ENCODE measurements at regions not wholly inside any gene's neighbourhood (a gene's known extent, or its start where the extent isn't known, plus 50 kb on each side); places are given as distances from the start of the nearest gene placed in this dataset.

GRCh38 chr15:47362118-47362905, 355.0 kb upstream of the SEMA6D start:
- dilution Hi-C loops (cut with HindIII; ENCODE audit: low sequenced_read_pairs, unreplicated experiment): no loop called here
- H4K20me1 ChIP-seq (ENCODE audit: insufficient read depth, low read length): no peaks in the 10 kb centered on the region
- TF ChIP-seq RAD21 (IDR thresholded peaks at IDR 0.05; ENCODE audit: low read length): no peak
- TF ChIP-seq RCOR1 (IDR thresholded peaks at IDR 0.05; ENCODE audit: insufficient replicate concordance, low read length): no peak
- TF ChIP-seq CHD1 (IDR thresholded peaks at IDR 0.05; ENCODE audit: low read depth, low read length): no peak
- no peak for TF ChIP-seq RFX5 (IDR thresholded peaks at IDR 0.05; ENCODE audit: low read depth, low read length)
- TF ChIP-seq CEBPB (IDR thresholded peaks at IDR 0.05; ENCODE audit: low read depth, low read length): no peak
- TF ChIP-seq SMC3 (IDR thresholded peaks at IDR 0.05; ENCODE audit: low read depth, low read length): no peak
- TF ChIP-seq MAFK (IDR thresholded peaks at IDR 0.05; ENCODE audit: low read depth, low read length): no peak
- TF ChIP-seq USF2 (IDR thresholded peaks at IDR 0.05; ENCODE audit: low read depth, low read length): no peak
- TF ChIP-seq MAZ (IDR thresholded peaks at IDR 0.05; ENCODE audit: borderline replicate concordance, low read depth, low read length): no peak
- no peak for TF ChIP-seq ELK1 (IDR thresholded peaks at IDR 0.05; ENCODE audit: borderline replicate concordance, low read depth, low read length)
- TF ChIP-seq CTCF (conservative IDR thresholded peaks at IDR 0.05; ENCODE audit: low read depth, low read length): no peak
- TF ChIP-seq BHLHE40 (IDR thresholded peaks at IDR 0.05; ENCODE audit: low read depth, low read length): no peak
- no peak for TF ChIP-seq MXI1 (IDR thresholded peaks at IDR 0.05; ENCODE audit: borderline replicate concordance, low read depth, low read length)
- no peak for TF ChIP-seq NFE2L2 (IDR thresholded peaks at IDR 0.05; ENCODE audit: low read depth, low read length)
- TF ChIP-seq FOS (IDR thresholded peaks at IDR 0.05; ENCODE audit: low read depth, low read length): no peak
- no peak for TF ChIP-seq POLR2A (IDR thresholded peaks at IDR 0.05; ENCODE audit: low read depth, low read length)
- WGBS, 2 experiments (ENCODE audit: extremely low coverage in 2 of 2, insufficient read length in 1 of 2): 93% methylated on average over 3 of the region's 8 CpGs; no CpG with 5 or more reads in 1 of the 2 experiments
- ChIA-PET CTCF (interaction anchor here (0.8 to 0.9 kb wide), 2 partner anchors 12 kb away, joined by 3 read pairs; no protein-coding TSS in a partner anchor), POLR2A (ENCODE audit: unreplicated experiment) (no interaction called here)
- no peak overlapping the region for H3K14ac ChIP-seq (replicated peaks; ENCODE audit: low read depth, low read length)
- no peak overlapping the region for H4K8ac ChIP-seq (ENCODE audit: low read depth in 2 of 2, low read length in 2 of 2)
- no peaks in the 10 kb centered on the region for H3K9me3 ChIP-seq (ENCODE audit: control insufficient read depth, insufficient read depth, low read length)
- H3K4me3 ChIP-seq (ENCODE audit: insufficient read depth, low read depth, low read length): no peak overlapping the region
- in situ Hi-C loops (cut with MboI; ENCODE audit: low sequenced_read_pairs): no loop called here
- H3K4me2 ChIP-seq (ENCODE audit: low read depth, low read length): no peak overlapping the region
- H3K27ac ChIP-seq (ENCODE audit: insufficient read depth, low read length): no peak overlapping the region
- no peak overlapping the region for H3K23ac ChIP-seq (ENCODE audit: low read depth, low read length)
- no peaks in the 10 kb centered on the region for H3K9me1 ChIP-seq (ENCODE audit: insufficient read depth, low read length)
- no peak overlapping the region for H3K56ac ChIP-seq (ENCODE audit: extremely low read depth, insufficient read depth, low read length)
- H2BK15ac ChIP-seq (ENCODE audit: low read depth, low read length): no peak overlapping the region
- no peak overlapping the region for H3K9ac ChIP-seq (ENCODE audit: low read depth, low read length)
- H3K18ac ChIP-seq (ENCODE audit: low read depth, low read length): no peak overlapping the region
- no peak overlapping the region for H2BK5ac ChIP-seq (ENCODE audit: low read depth, low read length, poor library complexity, severe bottlenecking)
- H2AK5ac ChIP-seq (ENCODE audit: low read depth, low read length): no peak overlapping the region
- H4K91ac ChIP-seq (ENCODE audit: insufficient read depth, low read depth, low read length): no peak overlapping the region
- no peak overlapping the region for H2AK9ac ChIP-seq (replicated peaks; ENCODE audit: low read depth, low read length, poor library complexity)
- ATAC-seq (ENCODE audit: low read depth) (no peak), DNase-seq (no peak)
- H3K27me3 ChIP-seq (ENCODE audit: control insufficient read depth, insufficient read depth, low read length): no peaks in the 10 kb centered on the region
- no peak overlapping the region for H2BK20ac ChIP-seq (ENCODE audit: low read depth, low read length)
- H3K4me1 ChIP-seq (ENCODE audit: control insufficient read depth, insufficient read depth, low read length): no peaks in the 10 kb centered on the region; the same call in 1 of the 2 replicates
- no peak overlapping the region for H2AFZ ChIP-seq (replicated peaks; ENCODE audit: low read length, poor library complexity)
- H3K4ac ChIP-seq (ENCODE audit: low read depth, low read length): no peak overlapping the region
- intact Hi-C loops (cut with micrococcal nuclease): no loop called here
- no peak overlapping the region for H2BK120ac ChIP-seq (ENCODE audit: low read depth, low read length)
- H3K79me1 ChIP-seq (ENCODE audit: low read depth in 1 of 2, low read length in 2 of 2): no peaks in the 10 kb centered on the region
- no peaks in the 10 kb centered on the region for H3K36me3 ChIP-seq (ENCODE audit: control insufficient read depth, insufficient read depth, low read length)
- H4K5ac ChIP-seq (ENCODE audit: low read depth, low read length): no peak overlapping the region
- BruUV-seq (replicated peaks): no TSS peak

All from IMR-90 (cell line).